Mesothelial cell of epicardium (in vitro differentiated cells): ENCODE measurements at regions not wholly inside any gene's neighbourhood (a gene's known extent, or its start where the extent isn't known, plus 50 kb on each side); places are given as distances from the start of the nearest gene placed in this dataset.
"Not testable (repeated sequence)": the region's sequence is repeated elsewhere in the genome, so short reads cannot be mapped to it uniquely, and the experiment has no call there.

Experiments used
- DNase-seq, 2 experiments: peaks; one replicate each; pipeline ENCODE4 v3.0.0; 2021; ENCODE audit warnings: low spot score in 2 of 2; ENCODE audit not compliant: unreplicated experiment in 2 of 2
- H3K27ac Mint-ChIP-seq: 2 replicates; pipeline ENCODE4 v1.8.0; 2021; ENCODE audit warnings: mixed read lengths
- H3K27me3 Mint-ChIP-seq: 2 replicates; pipeline ENCODE4 v1.8.0; 2021; ENCODE audit warnings: low read depth, mixed read lengths
- H3K36me3 Mint-ChIP-seq: 2 replicates; pipeline ENCODE4 v1.8.0; 2021; ENCODE audit warnings: mixed read lengths
- H3K4me1 Mint-ChIP-seq: 2 replicates; pipeline ENCODE4 v1.8.0; 2021; ENCODE audit warnings: mixed read lengths
- H3K4me3 Mint-ChIP-seq: 2 replicates; pipeline ENCODE4 v1.8.0; 2021; ENCODE audit warnings: mild to moderate bottlenecking, moderate library complexity, mixed read lengths
- H3K9me3 Mint-ChIP-seq: 2 replicates; pipeline ENCODE4 v1.8.0; 2021; ENCODE audit warnings: mixed read lengths
- CTCF ChIP-seq: fragments of 200-600 bp; sonication (generic); IDR thresholded peaks from one replicate; pipeline ENCODE4 v1.5.0; 2021; ENCODE audit warnings: antibody characterized with exemption; ENCODE audit not compliant: unreplicated experiment

- Mint-ChIP-seq H3K27me3 (peaks cover 46% of the 10 kb centered on the region), H3K36me3 (no peaks in the 10 kb centered on the region), H3K27ac (no peak overlapping the region), H3K4me3 (no peak overlapping the region), H3K9me3 (peaks cover 19% of the 10 kb centered on the region), H3K4me1 (no peaks in the 10 kb centered on the region)
- TF ChIP-seq CTCF: no peak
- DNase-seq: no peak
Measured at GRCh38 chr5:12662545-12663314, 758.5 kb upstream of the CTNND2 start.

DNA sequence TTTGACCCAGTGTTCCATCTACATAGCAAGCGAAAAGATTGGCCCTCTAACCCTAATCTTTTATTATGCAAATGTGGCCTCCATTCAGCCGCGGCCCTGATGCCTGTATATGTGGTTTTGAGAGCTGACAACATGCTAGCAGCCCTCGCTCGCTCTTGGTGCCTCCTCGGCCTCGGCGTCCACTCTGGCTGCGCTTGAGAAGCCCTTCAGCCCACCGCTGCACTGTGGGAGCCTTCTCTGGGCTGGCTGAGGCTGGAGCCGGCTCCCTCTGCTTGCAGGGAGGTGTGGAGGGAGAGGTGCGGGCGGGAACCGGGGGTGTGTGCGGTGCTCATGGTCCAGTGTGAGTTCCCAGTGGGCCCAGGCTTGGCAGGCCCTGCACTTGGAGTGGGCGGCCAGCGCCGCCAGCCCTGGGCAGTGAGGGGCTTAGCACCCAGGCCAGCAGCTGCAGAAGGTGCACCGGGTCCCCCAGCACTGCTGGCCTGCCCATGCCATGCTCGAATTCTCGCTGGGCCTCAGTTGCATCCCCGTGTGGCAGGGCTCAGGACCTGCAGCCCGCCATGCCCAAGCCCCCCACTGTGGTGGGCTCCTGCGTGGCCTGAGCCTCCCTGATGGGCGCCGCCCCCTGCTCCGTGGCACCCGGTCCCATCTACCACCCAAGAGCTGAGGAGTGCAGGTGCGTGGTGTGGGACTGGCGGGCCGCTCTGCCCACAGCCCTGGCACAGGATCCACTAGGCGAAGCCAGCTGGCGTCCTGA is 757.5 kb upstream of the CTNND2 start:
- Mint-ChIP-seq H3K27ac (no peak overlapping the region), H3K4me1 (no peaks in the 10 kb centered on the region), H3K4me3 (no peak overlapping the region), H3K36me3 (no peaks in the 10 kb centered on the region), H3K27me3 (peaks cover 36% of the 10 kb centered on the region), H3K9me3 (peaks cover 19% of the 10 kb centered on the region)
- TF ChIP-seq CTCF: no peak
- DNase-seq: no peak

DNA sequence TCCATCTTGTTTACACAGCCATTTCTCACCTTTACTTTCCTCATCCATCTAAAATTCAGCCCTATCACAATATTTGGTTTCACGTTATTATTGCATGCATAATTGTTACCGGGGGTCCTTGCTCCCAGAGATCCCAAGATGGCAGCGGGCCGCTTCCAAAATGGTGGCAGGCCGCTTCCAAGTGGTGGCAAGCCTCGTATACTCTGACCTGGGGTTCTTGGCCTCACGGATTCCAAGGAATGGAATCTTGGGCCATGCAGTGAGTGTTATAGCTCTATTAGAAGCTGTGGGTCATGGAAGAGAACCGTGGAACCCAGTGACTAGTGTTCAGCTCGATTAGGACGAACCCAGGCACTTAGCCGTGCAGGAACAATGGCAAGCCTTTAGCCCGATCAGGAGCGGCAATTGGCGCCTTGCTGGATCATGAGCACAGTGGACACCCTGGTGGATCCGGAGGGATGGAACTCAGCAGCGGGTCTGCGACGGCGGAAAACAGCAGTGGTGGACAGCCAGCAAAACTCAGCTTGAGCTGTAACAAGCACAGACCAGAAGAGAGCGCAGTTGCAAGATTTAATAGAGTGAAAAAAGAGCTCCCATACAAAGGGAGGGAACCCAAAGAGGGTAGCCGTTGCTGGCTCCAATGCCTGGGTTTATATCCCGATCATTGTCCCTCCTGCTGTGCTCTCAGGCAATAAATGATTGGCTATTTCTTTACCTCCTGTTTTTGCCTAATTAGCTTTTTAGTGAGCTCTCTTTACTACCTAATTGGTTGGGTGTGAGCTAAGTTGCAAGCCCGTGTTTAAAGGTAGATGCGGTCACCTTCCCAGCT is 756.2 kb upstream of the CTNND2 start:
- H3K36me3 Mint-ChIP-seq, DNase-seq, H3K4me1 Mint-ChIP-seq, H3K27ac Mint-ChIP-seq, H3K4me3 Mint-ChIP-seq: not testable (repeated sequence)
- Mint-ChIP-seq H3K9me3 (peaks cover 19% of the 10 kb centered on the region), H3K27me3 (peaks cover 23% of the 10 kb centered on the region)

- Mint-ChIP-seq H3K4me3 (no peak overlapping the region), H3K27me3 (peaks cover 15% of the 10 kb centered on the region), H3K36me3 (no peaks in the 10 kb centered on the region), H3K9me3 (peaks cover 19% of the 10 kb centered on the region), H3K27ac (no peak overlapping the region), H3K4me1 (no peaks in the 10 kb centered on the region)
- TF ChIP-seq CTCF: no peak
- DNase-seq: no peak
Measured at GRCh38 chr5:12659686-12660085, 755.4 kb upstream of the CTNND2 start.

- Mint-ChIP-seq H3K27me3 (peaks cover 8% of the 10 kb centered on the region), H3K4me1 (no peaks in the 10 kb centered on the region), H3K36me3 (no peaks in the 10 kb centered on the region), H3K4me3 (no peak overlapping the region), H3K9me3 (peaks cover 16% of the 10 kb centered on the region), H3K27ac (no peak overlapping the region)
- TF ChIP-seq CTCF: no peak
- DNase-seq: no peak
Measured at GRCh38 chr5:12658871-12659446, 754.7 kb upstream of the CTNND2 start.

- H3K27ac Mint-ChIP-seq, DNase-seq, H3K27me3 Mint-ChIP-seq, H3K4me1 Mint-ChIP-seq, H3K4me3 Mint-ChIP-seq, H3K36me3 Mint-ChIP-seq: not testable (repeated sequence)
- H3K9me3 Mint-ChIP-seq: peaks cover 15% of the 10 kb centered on the region
Measured at GRCh38 chr5:12657914-12658474, 753.7 kb upstream of the CTNND2 start.
